ENCODE measurements at regions not wholly inside any gene's neighbourhood (a gene's known extent, or its start where the extent isn't known, plus 50 kb on each side); places are given as distances from the start of the nearest gene placed in this dataset.
"Not testable (repeated sequence)": the region's sequence is repeated elsewhere in the genome, so short reads cannot be mapped to it uniquely, and the experiment has no call there.

- Histone ChIP-seq H4K20me1 (ENCODE audit: insufficient read depth, low read length) (no peaks in the 10 kb centered on the region), H3K9ac (ENCODE audit: low read length) (no peak overlapping the region), H3K27me3 (ENCODE audit: insufficient read depth, low read length) (no peaks in the 10 kb centered on the region), H3K4me2 (ENCODE audit: low read length) (no peak overlapping the region), H3K79me2 (ENCODE audit: insufficient read depth, low read length) (no peaks in the 10 kb centered on the region), H3K4me3 (ENCODE audit: insufficient read depth, low read depth, low read length) (no peak overlapping the region), H3K9me3 (ENCODE audit: insufficient read depth, low read depth, low read length) (no peaks in the 10 kb centered on the region), H2AFZ (ENCODE audit: low read depth, low read length) (no peak overlapping the region), H3K4me1 (ENCODE audit: insufficient read depth, low read length) (no peaks in the 10 kb centered on the region), H3K27ac (ENCODE audit: low read depth, low read length) (no peak overlapping the region), H3K36me3 (ENCODE audit: insufficient read depth, low read length) (no peaks in the 10 kb centered on the region)
- H3K36me3 Mint-ChIP-seq (ENCODE audit: low read depth, unreplicated experiment): no peaks in the 10 kb centered on the region
- H3K9me3 Mint-ChIP-seq (ENCODE audit: unreplicated experiment): no peaks in the 10 kb centered on the region
- TF ChIP-seq, protein P1, sequence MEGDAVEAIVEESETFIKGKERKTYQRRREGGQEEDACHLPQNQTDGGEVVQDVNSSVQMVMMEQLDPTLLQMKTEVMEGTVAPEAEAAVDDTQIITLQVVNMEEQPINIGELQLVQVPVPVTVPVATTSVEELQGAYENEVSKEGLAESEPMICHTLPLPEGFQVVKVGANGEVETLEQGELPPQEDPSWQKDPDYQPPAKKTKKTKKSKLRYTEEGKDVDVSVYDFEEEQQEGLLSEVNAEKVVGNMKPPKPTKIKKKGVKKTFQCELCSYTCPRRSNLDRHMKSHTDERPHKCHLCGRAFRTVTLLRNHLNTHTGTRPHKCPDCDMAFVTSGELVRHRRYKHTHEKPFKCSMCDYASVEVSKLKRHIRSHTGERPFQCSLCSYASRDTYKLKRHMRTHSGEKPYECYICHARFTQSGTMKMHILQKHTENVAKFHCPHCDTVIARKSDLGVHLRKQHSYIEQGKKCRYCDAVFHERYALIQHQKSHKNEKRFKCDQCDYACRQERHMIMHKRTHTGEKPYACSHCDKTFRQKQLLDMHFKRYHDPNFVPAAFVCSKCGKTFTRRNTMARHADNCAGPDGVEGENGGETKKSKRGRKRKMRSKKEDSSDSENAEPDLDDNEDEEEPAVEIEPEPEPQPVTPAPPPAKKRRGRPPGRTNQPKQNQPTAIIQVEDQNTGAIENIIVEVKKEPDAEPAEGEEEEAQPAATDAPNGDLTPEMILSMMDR (IDR thresholded peaks at IDR 0.05; ENCODE audit: insufficient read depth, low read depth, low read length): no peak
- TF ChIP-seq EZH2 (IDR thresholded peaks at IDR 0.05; ENCODE audit: insufficient read depth, low read length): no peak
- no peaks in the 10 kb centered on the region for H3K27me3 Mint-ChIP-seq (ENCODE audit: low read depth, unreplicated experiment)
- H3K4me1 Mint-ChIP-seq (ENCODE audit: low read depth, unreplicated experiment): no peaks in the 10 kb centered on the region
- H3K27ac Mint-ChIP-seq (ENCODE audit: unreplicated experiment): no peak overlapping the region
- H3K4me3 Mint-ChIP-seq (ENCODE audit: unreplicated experiment): no peak overlapping the region
- FAIRE-seq (no peak), DNase-seq (ENCODE audit: low read depth) (no peak)
Measured at GRCh38 chrX:16335181-16335580, 167.9 kb downstream of the MAGEB17 start.

- Mint-ChIP-seq H3K9me3 (ENCODE audit: unreplicated experiment) (no peaks in the 10 kb centered on the region), H3K27me3 (ENCODE audit: low read depth, unreplicated experiment) (no peaks in the 10 kb centered on the region), H3K4me1 (ENCODE audit: low read depth, unreplicated experiment) (no peaks in the 10 kb centered on the region), H3K4me3 (ENCODE audit: unreplicated experiment) (no peak overlapping the region), H3K36me3 (ENCODE audit: low read depth, unreplicated experiment) (no peaks in the 10 kb centered on the region), H3K27ac (ENCODE audit: unreplicated experiment) (no peak overlapping the region)
- no peak for DNase-seq (ENCODE audit: low read depth)
- Histone ChIP-seq H4K20me1 (ENCODE audit: insufficient read depth, low read length) (no peaks in the 10 kb centered on the region), H3K27me3 (ENCODE audit: insufficient read depth, low read length) (no peaks in the 10 kb centered on the region), H3K9ac (ENCODE audit: low read length) (no peak overlapping the region), H2AFZ (ENCODE audit: low read depth, low read length) (no peak overlapping the region), H3K27ac (ENCODE audit: low read depth, low read length) (no peak overlapping the region), H3K9me3 (ENCODE audit: insufficient read depth, low read depth, low read length) (no peaks in the 10 kb centered on the region), H3K4me1 (ENCODE audit: insufficient read depth, low read length) (no peaks in the 10 kb centered on the region), H3K36me3 (ENCODE audit: insufficient read depth, low read length) (no peaks in the 10 kb centered on the region), H3K79me2 (ENCODE audit: insufficient read depth, low read length) (no peaks in the 10 kb centered on the region), H3K4me2 (ENCODE audit: low read length) (no peak overlapping the region), H3K4me3 (ENCODE audit: insufficient read depth, low read depth, low read length) (no peak overlapping the region)
- FAIRE-seq: peak; percentile 86
- TF ChIP-seq EZH2 (IDR thresholded peaks at IDR 0.05; ENCODE audit: insufficient read depth, low read length): no peak
- TF ChIP-seq, protein P1 (IDR thresholded peaks at IDR 0.05; ENCODE audit: insufficient read depth, low read depth, low read length): no peak
Measured at GRCh38 chrX:16347968-16348670, 180.8 kb downstream of the MAGEB17 start.

DNA sequence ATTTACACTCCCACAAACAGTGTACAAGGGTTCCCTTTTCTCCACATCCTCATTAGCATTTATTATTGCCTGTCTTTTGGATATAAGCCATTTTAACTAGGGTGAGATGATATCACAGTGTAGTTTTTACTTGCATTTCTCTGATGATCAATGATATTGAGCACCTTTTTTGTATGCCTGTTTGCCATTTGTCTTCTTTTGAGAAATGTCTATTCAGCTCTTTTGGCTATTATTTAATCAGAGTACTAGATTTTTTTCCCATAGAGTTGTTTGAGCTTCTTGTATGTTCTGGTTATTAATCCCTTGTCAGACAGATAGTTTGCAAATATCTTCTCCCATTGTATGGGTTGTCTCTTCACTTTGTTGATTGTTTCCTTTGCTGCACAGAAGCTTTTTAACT, 190.6 kb downstream of the MAGEB17 start:
- FAIRE-seq (no peak), DNase-seq (ENCODE audit: low read depth) (no peak)
- H3K4me1 ChIP-seq (ENCODE audit: insufficient read depth, low read length): no peaks in the 10 kb centered on the region
- H3K9ac ChIP-seq (ENCODE audit: low read length): no peak overlapping the region
- TF ChIP-seq EZH2 (IDR thresholded peaks at IDR 0.05; ENCODE audit: insufficient read depth, low read length): no peak
- TF ChIP-seq, protein P1 (IDR thresholded peaks at IDR 0.05; ENCODE audit: insufficient read depth, low read depth, low read length): no peak
- no peak overlapping the region for H2AFZ ChIP-seq (ENCODE audit: low read depth, low read length)
- H3K27me3 Mint-ChIP-seq (ENCODE audit: low read depth, unreplicated experiment): no peaks in the 10 kb centered on the region
- H3K27ac ChIP-seq (ENCODE audit: low read depth, low read length): no peak overlapping the region
- no peak overlapping the region for H3K27ac Mint-ChIP-seq (ENCODE audit: unreplicated experiment)
- no peaks in the 10 kb centered on the region for H3K79me2 ChIP-seq (ENCODE audit: insufficient read depth, low read length)
- H3K4me1 Mint-ChIP-seq (ENCODE audit: low read depth, unreplicated experiment): no peaks in the 10 kb centered on the region
- no peaks in the 10 kb centered on the region for H3K27me3 ChIP-seq (ENCODE audit: insufficient read depth, low read length)
- no peak overlapping the region for H3K4me2 ChIP-seq (ENCODE audit: low read length)
- H3K4me3 ChIP-seq (ENCODE audit: insufficient read depth, low read depth, low read length): no peak overlapping the region
- no peaks in the 10 kb centered on the region for H4K20me1 ChIP-seq (ENCODE audit: insufficient read depth, low read length)
- no peaks in the 10 kb centered on the region for H3K9me3 ChIP-seq (ENCODE audit: insufficient read depth, low read depth, low read length)
- no peaks in the 10 kb centered on the region for H3K9me3 Mint-ChIP-seq (ENCODE audit: unreplicated experiment)
- H3K36me3 Mint-ChIP-seq (ENCODE audit: low read depth, unreplicated experiment): no peaks in the 10 kb centered on the region
- H3K4me3 Mint-ChIP-seq (ENCODE audit: unreplicated experiment): no peak overlapping the region
- H3K36me3 ChIP-seq (ENCODE audit: insufficient read depth, low read length): no peaks in the 10 kb centered on the region

DNA sequence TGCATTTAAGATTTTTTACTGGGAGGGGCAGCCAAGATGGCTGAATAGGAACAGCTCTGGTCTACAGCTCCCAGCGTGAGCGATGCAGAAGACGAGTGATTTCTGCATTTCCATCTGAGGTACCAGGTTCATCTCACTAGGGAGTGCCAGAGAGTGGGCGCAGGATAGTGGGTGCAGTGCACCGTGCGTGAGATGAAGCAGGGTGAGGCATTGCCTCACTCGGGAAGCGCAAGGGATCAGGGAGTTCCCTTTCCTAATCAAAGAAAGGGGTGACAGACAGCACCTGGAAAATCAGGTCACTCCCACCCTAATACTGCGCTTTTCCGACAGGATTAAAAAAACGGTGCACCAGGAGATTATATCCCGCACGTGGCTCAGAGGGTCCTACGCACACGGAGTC, 192.8 kb downstream of the MAGEB17 start:
- H3K4me3 ChIP-seq (ENCODE audit: insufficient read depth, low read depth, low read length); H3K27me3 ChIP-seq (ENCODE audit: insufficient read depth, low read length); H3K9me3 Mint-ChIP-seq (ENCODE audit: unreplicated experiment); H3K4me3 Mint-ChIP-seq (ENCODE audit: unreplicated experiment); H3K27ac ChIP-seq (ENCODE audit: low read depth, low read length); H3K4me2 ChIP-seq (ENCODE audit: low read length); H3K4me1 ChIP-seq (ENCODE audit: insufficient read depth, low read length); H3K4me1 Mint-ChIP-seq (ENCODE audit: low read depth, unreplicated experiment); H3K27me3 Mint-ChIP-seq (ENCODE audit: low read depth, unreplicated experiment); H3K27ac Mint-ChIP-seq (ENCODE audit: unreplicated experiment); H3K36me3 Mint-ChIP-seq (ENCODE audit: low read depth, unreplicated experiment); H2AFZ ChIP-seq (ENCODE audit: low read depth, low read length); H3K9me3 ChIP-seq (ENCODE audit: insufficient read depth, low read depth, low read length); FAIRE-seq; DNase-seq (ENCODE audit: low read depth); H3K79me2 ChIP-seq (ENCODE audit: insufficient read depth, low read length); H4K20me1 ChIP-seq (ENCODE audit: insufficient read depth, low read length); H3K9ac ChIP-seq (ENCODE audit: low read length); H3K36me3 ChIP-seq (ENCODE audit: insufficient read depth, low read length): not testable (repeated sequence)

Measured in astrocyte (in vitro differentiated cells and primary cell).